Epithelial cell of esophagus (primary cell): ENCODE measurements at regions not wholly inside any gene's neighbourhood (a gene's known extent, or its start where the extent isn't known, plus 50 kb on each side); places are given as distances from the start of the nearest gene placed in this dataset.

Source experiments
- DNase-seq: peaks from one replicate; pipeline ENCODE4 v3.0.0; 2010; ENCODE audit warnings: low read depth
- H3K4me3 ChIP-seq: 2 replicates; pipeline ENCODE4 v1.5.1; 2011; ENCODE audit warnings: mild to moderate bottlenecking, low read length, control low read depth
- TF ChIP-seq, protein P1 (sequence below): IDR thresholded peaks from 2 replicates; pipeline ENCODE4 v1.5.1; 2011; ENCODE audit warnings: low read depth, mild to moderate bottlenecking, low read length, control low read depth, inconsistent platforms; ENCODE audit not compliant: insufficient read depth; ENCODE audit errors: missing control alignments

- TF ChIP-seq, protein P1, sequence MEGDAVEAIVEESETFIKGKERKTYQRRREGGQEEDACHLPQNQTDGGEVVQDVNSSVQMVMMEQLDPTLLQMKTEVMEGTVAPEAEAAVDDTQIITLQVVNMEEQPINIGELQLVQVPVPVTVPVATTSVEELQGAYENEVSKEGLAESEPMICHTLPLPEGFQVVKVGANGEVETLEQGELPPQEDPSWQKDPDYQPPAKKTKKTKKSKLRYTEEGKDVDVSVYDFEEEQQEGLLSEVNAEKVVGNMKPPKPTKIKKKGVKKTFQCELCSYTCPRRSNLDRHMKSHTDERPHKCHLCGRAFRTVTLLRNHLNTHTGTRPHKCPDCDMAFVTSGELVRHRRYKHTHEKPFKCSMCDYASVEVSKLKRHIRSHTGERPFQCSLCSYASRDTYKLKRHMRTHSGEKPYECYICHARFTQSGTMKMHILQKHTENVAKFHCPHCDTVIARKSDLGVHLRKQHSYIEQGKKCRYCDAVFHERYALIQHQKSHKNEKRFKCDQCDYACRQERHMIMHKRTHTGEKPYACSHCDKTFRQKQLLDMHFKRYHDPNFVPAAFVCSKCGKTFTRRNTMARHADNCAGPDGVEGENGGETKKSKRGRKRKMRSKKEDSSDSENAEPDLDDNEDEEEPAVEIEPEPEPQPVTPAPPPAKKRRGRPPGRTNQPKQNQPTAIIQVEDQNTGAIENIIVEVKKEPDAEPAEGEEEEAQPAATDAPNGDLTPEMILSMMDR, result no peak
- H3K4me3 ChIP-seq, result no peak overlapping the region
Observed at GRCh38 chr4:13276357-13276756, 207.8 kb downstream of the RAB28 start.

GRCh38 chr4:13268703-13269102 lies 215.4 kb downstream of the RAB28 start:
- no peak overlapping the region for H3K4me3 ChIP-seq
- no peak for DNase-seq
- TF ChIP-seq, protein P1, result no peak

More at GRCh38 chr4:13276357-13276756, 207.8 kb downstream of the RAB28 start:
- DNase-seq, result no peak

DNA sequence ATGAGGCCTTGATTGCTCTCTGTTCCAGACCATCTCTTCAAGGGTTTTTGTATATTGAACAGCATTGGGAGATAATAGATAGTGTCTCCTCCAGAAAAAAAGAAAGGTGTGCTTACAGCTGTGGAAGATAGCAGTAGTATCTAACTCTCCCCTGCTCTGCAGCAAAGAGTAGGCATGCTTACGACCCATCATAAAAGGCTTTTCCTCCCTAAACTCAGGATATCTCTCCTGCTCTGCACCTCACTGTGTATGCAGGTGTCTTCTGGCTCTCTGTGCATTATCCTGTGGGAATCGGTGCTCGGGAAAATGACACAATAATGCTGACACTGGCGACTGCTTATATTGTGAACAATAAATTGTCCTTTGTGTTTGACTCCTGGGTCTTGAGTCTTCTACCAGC lies 216.0 kb downstream of the RAB28 start:
- no peak overlapping the region for H3K4me3 ChIP-seq
- DNase-seq, result no peak
- TF ChIP-seq, protein P1, result no peak

DNA sequence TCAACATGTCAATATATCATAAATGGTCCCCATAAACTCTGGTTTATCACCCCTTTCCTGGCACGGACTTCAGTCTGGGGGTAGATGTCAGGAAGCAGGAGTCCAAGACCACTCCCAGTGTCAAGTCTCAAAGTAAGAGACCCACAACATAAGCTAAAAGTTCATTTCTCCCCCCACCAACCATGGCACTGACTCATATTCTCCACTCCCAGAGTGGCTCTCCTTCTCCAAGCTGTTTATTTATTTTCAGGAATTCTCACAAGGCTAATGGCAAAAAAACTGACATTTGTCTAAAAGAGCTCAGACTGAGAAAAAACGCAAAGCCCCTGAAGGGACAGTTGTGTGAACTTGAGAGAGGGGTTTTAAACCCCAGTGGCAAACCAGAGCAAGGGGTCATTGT lies 217.0 kb downstream of the RAB28 start:
- TF ChIP-seq, protein P1, result no peak

DNA sequence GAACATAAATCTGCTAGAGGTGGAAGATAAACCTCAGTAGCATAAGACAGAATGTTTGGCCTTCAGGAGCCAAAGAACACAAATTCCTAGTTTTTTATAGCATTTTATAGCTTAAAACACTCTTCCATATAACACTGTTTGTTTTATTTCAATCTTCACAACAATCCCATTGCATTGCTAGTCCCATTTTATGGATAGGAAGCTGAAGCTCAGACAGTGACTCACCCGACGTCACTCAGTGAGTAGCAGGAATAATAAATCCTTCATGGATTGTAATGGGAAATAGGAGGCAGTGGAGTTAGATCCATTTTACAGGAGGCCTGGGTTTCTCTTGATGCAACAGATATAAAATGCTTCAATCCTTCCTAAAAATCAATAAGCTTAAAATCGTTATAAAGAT lies 217.5 kb downstream of the RAB28 start:
- TF ChIP-seq, protein P1, result no peak
- no peak overlapping the region for H3K4me3 ChIP-seq
- no peak for DNase-seq

More for the DNA sequence above, 217.0 kb downstream of the RAB28 start:
- no peak for DNase-seq
- no peak overlapping the region for H3K4me3 ChIP-seq

GRCh38 chr4:13263967-13264525 lies 220.1 kb downstream of the RAB28 start:
- TF ChIP-seq, protein P1, result no peak
- DNase-seq, result no peak
- H3K4me3 ChIP-seq, result no peak overlapping the region

GRCh38 chr4:13262816-13263215 lies 221.3 kb downstream of the RAB28 start:
- no peak overlapping the region for H3K4me3 ChIP-seq
- no peak for DNase-seq
- TF ChIP-seq, protein P1, result no peak
